IPS-18c (cell line): ENCODE measurements at regions not wholly inside any gene's neighbourhood (a gene's known extent, or its start where the extent isn't known, plus 50 kb on each side); places are given as distances from the start of the nearest gene placed in this dataset.

Experiments used
- H3K4me3 ChIP-seq: 2 replicates; pipeline ENCODE4 v1.7.0; 2013; ENCODE audit warnings: low read depth, mild to moderate bottlenecking, low read length, moderate library complexity; ENCODE audit not compliant: insufficient read depth
- H3K9me3 ChIP-seq: one replicate; pipeline ENCODE4 v1.6.1; 2013; ENCODE audit warnings: mild to moderate bottlenecking, low read length, moderate library complexity; ENCODE audit not compliant: control insufficient read depth, insufficient read depth

DNA sequence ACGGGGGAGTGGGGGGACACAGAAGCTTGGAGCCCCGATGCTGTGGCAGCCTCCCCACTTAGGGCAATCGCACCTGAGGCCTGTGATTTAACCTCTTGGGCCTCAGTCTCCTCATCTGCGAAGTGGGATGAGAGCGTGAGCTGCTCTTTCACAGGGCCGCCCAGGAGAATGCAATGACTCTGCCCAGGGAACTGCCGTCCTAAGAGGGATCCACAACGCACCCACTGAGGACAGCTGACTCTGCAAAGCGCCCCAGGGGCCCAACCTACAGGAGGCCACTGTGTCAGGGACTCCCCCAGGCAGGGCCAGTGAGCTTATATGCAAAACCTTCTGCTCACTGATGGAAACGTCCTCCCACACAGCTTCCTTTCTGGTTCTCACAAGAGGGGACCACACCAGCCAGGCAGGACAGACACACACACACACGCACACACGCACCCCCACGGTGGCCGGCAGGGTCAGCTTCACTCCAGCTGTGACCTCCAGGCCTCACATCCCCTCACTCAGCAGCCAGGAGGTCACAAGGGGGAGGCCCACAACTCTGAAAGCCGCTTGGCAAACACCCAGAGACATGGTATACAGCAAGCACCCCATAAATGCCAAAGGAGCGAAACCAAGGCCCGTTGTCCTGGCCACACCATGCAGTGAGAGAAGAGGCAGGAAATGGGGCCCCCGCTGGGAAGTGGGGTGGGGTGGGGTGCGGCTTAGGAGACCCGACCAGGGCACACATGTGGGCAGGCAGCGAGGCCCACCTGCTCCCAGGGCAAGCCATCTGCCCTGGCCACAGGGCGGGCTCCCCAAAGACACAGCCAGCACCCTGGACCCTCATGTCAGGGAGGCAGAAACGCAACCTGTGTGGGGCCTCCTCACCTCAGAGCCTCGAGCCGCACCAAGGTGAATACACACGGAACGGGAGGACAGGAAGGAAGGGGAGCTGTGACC lies 73.3 kb downstream of the NCOR2 start:
- no peak overlapping the region for H3K4me3 ChIP-seq

DNA sequence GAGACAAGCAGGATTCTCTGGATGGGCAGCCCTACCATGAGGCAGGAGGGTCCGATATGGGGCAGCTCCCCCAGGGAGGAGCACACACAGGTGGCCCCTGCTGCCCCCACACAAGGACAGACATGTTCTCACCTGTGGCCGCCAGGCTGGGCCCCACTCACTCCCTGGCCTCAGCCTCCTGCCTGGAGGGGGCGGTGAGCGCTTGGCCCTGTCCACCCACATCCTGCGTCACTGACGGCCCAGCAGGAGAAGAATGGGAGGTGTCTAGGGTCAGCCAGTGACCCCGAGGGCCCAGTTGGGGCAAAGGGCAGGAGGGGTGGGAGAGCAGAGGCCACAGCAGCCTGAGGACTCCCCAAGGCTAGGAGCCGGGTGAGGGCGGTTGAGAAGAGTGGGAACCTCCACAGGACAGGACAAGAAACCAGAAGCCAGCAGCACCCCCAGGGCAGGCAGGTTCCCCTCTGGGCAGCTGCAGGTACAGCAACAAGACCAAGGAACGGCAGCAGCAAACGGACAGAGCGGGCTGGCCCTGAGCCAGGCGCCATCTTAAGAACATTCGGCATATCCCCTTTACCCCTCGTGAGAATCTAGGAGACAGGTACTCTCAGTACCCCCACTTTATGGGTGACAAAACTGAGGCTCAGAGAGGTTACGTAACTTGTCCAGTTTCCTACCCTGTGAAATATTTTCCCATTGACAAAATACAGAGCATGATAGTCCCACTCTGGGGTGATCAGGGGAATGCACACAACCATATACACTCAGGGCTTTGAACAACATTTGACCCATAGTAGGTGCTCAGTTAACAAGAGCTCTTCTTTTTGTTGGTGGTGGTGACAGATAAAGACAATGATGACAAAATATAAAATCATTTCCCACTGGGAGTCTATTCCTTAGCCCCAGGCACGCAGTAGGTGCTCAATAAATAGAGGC lies 74.3 kb downstream of the NCOR2 start:
- Histone ChIP-seq H3K4me3 (no peak overlapping the region), H3K9me3 (no peaks in the 10 kb centered on the region)

More for the DNA sequence above, 73.3 kb downstream of the NCOR2 start:
- no peaks in the 10 kb centered on the region for H3K9me3 ChIP-seq

DNA sequence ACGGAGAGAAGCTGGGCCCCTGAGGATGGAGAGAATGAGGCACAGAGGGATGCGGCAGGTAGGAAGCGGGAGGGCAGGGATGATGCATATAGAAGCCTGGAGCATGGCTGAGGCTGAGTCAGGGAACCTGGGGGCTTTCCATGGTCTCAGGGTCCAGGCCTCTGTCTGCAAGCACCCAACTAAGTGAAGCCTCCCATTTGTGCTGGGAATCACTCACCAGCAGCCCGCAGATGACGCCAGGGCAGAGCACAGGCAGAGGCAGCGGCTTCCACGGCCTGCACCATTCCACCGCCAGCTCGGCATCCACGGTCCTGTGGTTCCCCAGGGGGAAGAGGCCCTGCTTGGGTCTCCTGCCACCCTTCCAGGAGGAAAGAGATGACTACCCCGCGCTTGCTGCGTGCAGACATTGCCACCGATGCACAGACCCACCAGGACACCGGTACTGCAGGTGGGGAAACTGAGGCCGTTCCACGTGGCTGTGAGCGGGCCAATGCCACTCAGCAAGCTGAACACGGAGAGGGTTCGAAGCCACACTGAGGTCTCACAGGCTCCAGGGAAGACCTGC lies 75.5 kb downstream of the NCOR2 start:
- Histone ChIP-seq H3K4me3 (no peak overlapping the region), H3K9me3 (no peaks in the 10 kb centered on the region)

DNA sequence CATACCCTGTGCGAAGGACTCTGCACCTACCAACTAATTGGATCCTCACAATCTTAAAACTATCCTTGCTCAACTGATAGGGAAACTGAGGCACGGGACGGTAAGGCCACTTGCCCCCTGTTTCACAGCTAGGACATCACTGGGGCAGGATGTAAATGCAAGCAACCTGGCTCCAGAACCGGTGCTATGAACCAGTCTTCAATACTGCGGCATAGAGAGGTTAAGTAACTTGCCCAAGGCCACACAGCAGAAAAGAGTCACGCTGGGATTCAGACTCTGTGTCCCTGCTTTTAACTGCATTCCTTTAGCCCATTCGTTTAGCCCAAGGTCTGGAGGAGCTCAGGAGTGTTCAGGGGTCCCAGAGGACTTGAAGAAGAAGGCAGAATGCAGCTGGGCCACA lies 76.1 kb downstream of the NCOR2 start:
- Histone ChIP-seq H3K4me3 (no peak overlapping the region), H3K9me3 (no peaks in the 10 kb centered on the region)

DNA sequence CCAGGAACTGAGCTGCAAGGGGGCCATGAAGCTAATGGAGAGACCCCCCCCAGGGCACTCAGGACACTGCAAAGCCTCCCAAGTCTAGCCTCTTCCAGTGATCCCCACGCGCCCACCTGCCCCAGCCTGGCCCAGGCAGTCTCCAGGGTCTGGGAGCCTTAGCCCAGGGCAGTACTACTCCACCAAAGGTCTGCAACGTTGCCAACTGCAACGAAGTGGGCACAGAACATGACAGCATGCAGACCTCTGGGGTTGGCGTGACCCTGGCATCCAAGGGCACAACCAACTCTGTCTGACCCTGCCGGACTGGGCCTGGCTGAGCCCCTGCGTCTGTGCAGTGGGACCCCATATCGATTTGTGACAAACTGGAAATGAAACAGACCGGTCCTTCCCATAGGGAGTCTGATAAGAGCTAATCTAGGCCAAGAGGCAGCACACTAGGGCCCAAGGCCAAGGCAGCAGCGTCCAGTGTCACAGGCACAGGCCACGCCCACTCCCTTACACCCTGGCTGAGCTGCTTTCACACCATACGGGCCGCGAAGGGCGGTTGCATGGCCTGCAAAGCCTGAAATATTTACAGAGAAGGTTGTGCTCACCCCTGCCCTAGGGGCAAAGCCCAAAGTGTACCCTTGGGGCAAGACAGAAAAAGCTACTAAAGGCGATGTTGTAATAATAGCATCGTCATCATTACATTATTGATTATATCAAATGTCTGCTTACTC lies 76.7 kb downstream of the NCOR2 start:
- H3K9me3 ChIP-seq = no peaks in the 10 kb centered on the region

DNA sequence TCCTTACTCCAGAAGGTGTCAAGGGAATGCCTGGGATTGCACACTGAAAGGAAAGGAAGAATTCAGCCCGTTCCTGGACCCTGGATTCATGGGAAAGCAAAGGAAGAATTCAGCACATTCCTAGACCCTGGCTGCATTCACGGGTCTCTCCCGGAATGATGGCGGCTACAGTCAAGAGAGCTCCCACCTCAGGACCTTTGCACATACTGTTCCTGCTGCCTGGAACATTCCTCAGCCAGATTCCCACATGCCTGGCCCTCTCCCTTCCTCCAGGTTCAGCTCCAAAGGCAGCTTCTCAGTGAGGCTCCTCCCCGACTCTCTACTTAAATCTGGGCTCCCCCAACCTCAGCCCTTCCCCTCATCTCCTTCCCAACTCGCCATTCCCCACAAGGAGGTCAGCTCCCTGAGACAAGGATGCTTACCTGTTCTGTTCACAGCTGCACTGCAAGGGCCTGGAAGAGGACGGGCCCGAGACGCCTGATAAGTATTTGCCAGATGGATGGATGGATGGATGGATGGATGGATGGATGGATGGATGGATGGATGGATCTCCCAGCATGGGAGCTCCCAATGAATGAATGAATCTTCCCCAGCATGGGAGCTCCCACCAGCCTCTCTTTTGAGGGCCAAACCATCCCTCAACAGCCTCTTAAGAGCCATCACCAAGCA lies 77.4 kb downstream of the NCOR2 start:
- no peak overlapping the region for H3K4me3 ChIP-seq
- H3K9me3 ChIP-seq = no peaks in the 10 kb centered on the region

More for the DNA sequence above, 76.7 kb downstream of the NCOR2 start:
- H3K4me3 ChIP-seq = no peak overlapping the region

DNA sequence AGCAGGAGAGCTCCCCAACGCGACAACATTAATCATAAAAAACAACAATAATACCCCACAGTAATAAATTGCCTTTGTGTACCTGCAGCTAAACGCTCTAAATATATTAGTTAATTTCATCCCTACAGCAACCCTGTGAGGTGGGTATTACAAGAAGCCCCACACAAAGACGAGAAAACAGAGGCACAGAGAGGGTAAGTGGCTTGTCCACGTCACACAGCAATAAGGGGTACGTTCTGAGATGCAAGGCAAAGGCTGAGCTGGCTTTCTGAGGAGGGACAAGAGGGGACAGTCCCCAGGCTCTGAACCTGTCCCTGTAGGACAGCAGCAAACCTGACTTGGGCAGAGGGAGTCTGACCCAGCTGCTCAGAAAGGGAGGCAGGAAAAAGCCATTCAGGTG lies 78.2 kb downstream of the NCOR2 start:
- H3K4me3 ChIP-seq = no peak overlapping the region

DNA sequence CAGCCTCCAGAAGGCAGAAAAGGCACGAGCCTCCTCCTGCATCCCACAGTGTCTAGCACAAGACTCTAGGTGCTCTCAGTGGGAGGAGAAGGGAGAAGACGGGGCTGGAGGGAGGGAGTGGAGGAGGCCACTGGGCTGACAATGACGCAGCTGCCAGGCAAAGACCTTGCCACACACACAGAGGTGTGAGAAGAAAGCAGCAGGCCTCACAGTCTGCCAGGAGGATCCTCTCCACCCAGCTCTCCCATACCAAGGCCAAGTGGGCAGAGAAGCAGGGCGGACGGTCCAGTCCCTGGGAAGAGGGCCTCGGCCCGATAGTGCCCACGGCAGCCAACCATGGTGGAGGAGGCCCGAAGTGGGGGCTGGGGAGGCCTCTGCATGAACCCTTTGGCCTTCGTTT lies 78.9 kb downstream of the NCOR2 start:
- Histone ChIP-seq H3K9me3 (no peaks in the 10 kb centered on the region), H3K4me3 (no peak overlapping the region)

More for the DNA sequence above, 78.2 kb downstream of the NCOR2 start:
- H3K9me3 ChIP-seq = no peaks in the 10 kb centered on the region

DNA sequence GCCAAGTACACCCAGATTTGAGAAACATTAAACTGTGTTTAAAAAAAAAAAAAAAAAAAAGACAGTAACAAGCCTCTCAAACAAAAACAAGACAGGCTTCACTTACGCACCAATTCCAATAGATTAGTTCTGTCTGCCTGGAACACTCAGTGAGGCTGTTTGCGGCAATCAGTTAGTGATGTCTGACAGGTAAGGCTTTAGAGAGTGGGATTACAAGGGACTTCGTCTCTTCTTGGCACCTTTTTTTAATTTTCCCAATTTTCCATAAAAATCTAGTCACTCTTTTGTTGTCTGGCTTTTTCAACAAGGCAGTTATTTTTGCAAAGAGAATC lies 79.6 kb downstream of the NCOR2 start:
- Histone ChIP-seq H3K9me3 (no peaks in the 10 kb centered on the region), H3K4me3 (no peak overlapping the region)

DNA sequence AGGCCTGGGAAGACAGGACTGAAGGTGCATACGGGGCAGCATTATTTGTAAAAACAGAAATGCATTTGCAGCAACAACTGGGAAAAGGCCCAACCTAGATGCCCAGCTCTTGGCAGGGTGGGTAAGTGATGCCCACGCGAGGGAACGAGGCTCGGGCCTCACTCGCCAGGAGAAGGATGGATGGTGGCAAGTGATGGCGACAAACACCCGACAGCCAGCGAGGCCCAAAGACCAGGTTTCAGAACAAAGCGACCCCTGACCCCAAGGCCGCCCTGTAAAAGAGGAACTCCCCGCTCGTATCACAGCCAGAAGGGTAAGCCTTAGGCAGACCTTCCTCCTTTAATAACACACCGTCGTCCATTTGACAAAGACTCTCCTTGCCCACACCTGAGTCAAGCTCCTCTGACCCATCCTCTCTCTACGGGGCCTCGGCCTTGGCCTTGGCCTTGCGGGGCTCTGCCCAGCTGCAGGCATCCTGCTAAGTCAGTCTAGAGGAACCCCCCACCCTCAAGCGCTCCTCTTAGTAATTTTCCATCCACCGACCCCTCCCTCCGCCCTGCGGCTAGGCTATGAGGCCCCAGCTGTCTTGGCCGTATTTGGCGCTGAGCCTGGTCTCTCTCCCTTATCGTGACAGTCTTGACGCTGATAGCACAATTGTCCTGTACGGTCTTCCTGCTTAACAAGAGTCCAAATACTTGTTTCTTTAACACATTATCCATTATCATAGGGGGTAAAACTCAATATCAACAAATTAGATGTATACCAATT lies 80.2 kb downstream of the NCOR2 start:
- no peak overlapping the region for H3K4me3 ChIP-seq
- H3K9me3 ChIP-seq = no peaks in the 10 kb centered on the region

DNA sequence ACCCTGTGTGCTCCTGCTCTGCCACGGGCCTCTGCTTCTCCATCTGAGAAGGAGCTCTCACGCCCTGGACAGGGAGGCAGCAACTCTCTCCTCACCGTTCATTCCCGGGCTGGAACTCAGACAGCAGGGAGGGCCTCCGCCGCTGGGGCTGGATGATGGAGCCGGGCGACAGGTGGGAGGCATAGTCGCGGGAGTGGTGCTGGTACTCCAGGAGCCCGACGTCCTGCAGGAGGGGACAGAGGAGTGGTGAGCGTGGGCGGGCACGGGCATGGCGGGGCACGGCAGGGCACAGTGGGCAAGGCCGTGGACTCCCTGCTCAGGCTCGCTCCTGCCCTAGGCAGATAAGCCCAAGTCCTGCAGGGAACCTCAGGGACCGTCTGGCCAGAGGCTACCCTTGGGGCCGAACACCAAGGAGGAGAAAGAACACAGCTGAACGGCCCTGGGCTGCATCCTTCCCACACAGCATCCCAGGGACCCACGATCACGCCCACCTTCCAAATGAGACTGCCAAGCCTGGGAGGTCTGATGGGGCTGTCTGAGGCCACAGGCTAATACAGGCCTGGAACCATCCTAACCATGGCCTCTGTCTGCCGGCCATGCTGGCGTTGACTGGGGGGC lies 81.0 kb downstream of the NCOR2 start:
- Histone ChIP-seq H3K4me3 (no peak overlapping the region), H3K9me3 (no peaks in the 10 kb centered on the region)

DNA sequence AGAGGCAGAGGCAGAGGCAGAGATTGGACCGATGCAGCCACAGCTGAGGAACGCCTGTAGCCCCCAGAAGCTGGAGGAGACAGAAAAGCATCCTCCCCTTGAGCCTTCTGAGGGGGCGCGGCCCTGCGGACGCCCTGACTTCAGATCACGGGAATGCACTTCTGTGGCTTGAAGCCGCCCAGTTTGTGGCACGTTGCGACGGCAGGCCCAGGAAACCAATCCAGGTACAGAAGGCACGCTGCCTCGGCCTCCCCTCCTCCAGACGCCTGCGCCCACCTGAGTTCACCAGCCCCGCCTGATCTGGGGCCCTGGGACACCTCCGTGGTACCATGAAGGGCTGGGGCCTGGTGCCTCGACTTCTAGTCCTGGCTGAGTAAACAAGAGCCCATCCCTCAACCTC lies 82.0 kb downstream of the NCOR2 start:
- Histone ChIP-seq H3K4me3 (no peak overlapping the region), H3K9me3 (no peaks in the 10 kb centered on the region)

DNA sequence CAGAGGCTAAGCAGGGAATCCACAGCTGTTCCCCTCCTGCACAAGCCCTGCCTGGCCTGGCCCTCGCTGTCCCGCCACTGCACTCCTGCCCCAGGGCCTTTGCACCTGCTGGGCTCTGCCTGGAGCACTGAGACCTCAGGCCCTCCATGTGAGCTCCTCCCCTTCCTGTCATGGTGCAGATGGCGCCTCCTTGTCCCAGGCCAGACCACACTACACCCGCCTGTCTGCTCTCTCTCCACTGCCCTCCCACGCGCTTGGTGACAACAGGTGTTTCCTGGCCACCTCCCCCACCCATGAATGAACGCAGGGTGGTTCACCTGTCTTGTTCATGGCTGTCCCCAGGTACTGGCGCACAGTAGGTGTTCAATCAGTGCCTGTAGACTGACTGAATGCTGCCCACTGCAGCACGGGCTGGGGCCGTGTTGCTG lies 82.9 kb downstream of the NCOR2 start:
- Histone ChIP-seq H3K9me3 (no peaks in the 10 kb centered on the region), H3K4me3 (no peak overlapping the region)

DNA sequence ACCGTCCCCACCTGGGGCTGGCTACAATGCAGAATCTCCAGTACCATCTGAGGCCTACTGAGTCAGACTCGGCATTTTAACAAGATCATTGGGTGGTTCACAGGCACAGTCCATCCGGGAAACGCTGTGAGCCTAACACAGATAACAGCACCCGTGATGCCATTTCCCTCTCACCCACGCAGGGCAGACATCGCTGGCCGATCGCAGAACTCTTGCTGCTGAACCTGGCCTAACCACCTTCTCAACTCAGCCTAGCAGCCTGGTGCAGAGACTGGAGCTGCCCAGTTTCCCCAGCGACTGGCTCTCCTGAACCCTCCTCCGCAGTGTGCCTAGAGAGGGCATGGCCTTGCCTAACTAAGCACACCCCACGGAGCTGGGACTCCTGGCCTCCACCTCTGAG lies 83.3 kb downstream of the NCOR2 start:
- Histone ChIP-seq H3K4me3 (no peak overlapping the region), H3K9me3 (no peaks in the 10 kb centered on the region)

DNA sequence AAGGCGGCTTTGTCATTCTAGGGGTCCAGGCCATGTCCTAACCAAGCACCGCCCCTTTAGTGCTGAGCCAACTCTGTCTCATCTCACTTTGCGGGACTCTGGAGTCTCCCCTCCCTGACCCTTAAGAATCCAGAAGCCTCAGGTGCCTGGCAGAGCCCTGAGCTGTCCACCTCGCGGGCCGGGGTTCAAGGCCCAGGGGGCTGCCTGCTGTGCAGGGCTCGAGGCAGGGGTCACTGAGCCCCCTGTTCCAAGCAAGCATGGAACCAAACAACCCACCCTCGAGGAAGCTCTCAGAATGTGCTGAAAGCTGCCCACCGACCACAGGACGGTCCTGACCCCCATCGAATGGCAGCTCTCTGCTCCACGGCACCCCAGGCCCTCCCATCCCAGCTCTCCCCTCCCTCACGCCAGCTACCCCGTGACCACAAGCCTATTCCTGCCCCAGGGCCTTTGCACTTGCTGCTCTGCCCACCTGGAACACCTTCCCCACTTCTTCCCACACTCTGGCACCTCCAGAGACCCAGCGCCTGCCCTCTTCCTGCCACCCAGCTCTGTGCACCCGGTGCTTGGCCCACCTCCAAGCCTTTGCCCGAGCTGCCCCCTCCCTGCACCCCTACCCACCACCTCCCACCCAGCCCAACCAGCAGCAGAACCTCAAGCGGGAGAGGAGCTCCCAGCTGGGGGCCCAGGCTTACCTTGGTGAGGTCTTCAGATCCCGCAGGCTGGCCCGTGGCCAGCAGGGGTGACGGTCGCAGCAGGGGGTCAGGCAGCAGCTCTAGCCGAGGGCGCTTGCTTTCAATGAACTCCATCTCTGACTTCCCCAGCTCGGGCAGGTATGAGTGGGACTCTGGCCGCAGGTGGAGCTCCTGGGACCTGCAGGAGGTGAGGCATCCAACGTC lies 84.3 kb downstream of the NCOR2 start:
- H3K9me3 ChIP-seq = no peaks in the 10 kb centered on the region
- H3K4me3 ChIP-seq = no peak overlapping the region
